Activated naive CD8-positive, alpha-beta T cell treated with anti-CD3 and anti-CD28 coated beads, Interleukin-2, amount 50 U/mL, for 24 hours (primary cell): ENCODE measurements at regions not wholly inside any gene's neighbourhood (a gene's known extent, or its start where the extent isn't known, plus 50 kb on each side); places are given as distances from the start of the nearest gene placed in this dataset.

Experiments used
- ATAC-seq: fragments of 150-1000 bp; cut with Tn5 transposase; one replicate; pipeline ENCODE4 v1.10.0; 2021
- DNase-seq: peaks from one replicate; pipeline ENCODE4 v3.0.0; 2021
- H3K27ac Mint-ChIP-seq: one replicate; pipeline ENCODE4 v1.8.0; 2021; ENCODE audit warnings: mild to moderate bottlenecking, mixed read lengths
- H3K27me3 Mint-ChIP-seq: one replicate; pipeline ENCODE4 v1.8.0; 2021; ENCODE audit warnings: mixed read lengths
- H3K36me3 Mint-ChIP-seq: one replicate; pipeline ENCODE4 v1.8.0; 2021; ENCODE audit warnings: low read depth, mixed read lengths
- H3K4me1 Mint-ChIP-seq: one replicate; pipeline ENCODE4 v1.8.0; 2021; ENCODE audit warnings: mixed read lengths
- H3K4me3 Mint-ChIP-seq: one replicate; pipeline ENCODE4 v1.8.0; 2021; ENCODE audit warnings: mild to moderate bottlenecking, moderate library complexity, mixed read lengths
- H3K9me3 Mint-ChIP-seq: one replicate; pipeline ENCODE4 v1.8.0; 2021; ENCODE audit warnings: mixed read lengths

- Mint-ChIP-seq H3K4me3 (no peak overlapping the region), H3K9me3 (peaks cover 13% of the 10 kb centered on the region), H3K27me3 (no peaks in the 10 kb centered on the region), H3K27ac (no peak overlapping the region), H3K4me1 (no peaks in the 10 kb centered on the region), H3K36me3 (peaks cover 2% of the 10 kb centered on the region)
- no peak for DNase-seq
- ATAC-seq: no peak
Measured at GRCh38 chr2:240360645-240361475, 74.6 kb upstream of the GPC1 start.

GRCh38 chr2:240362216-240362755 lies 73.2 kb upstream of the GPC1 start:
- ATAC-seq: no peak
- no peaks in the 10 kb centered on the region for H3K4me1 Mint-ChIP-seq
- H3K27ac Mint-ChIP-seq: no peak overlapping the region
- H3K27me3 Mint-ChIP-seq: no peaks in the 10 kb centered on the region
- H3K9me3 Mint-ChIP-seq: peaks cover 13% of the 10 kb centered on the region
- H3K4me3 Mint-ChIP-seq: no peak overlapping the region
- H3K36me3 Mint-ChIP-seq: peaks cover 2% of the 10 kb centered on the region
- DNase-seq: no peak

GRCh38 chr2:240362826-240363745 lies 72.4 kb upstream of the GPC1 start:
- ATAC-seq (no peak), DNase-seq (no peak)
- Mint-ChIP-seq H3K9me3 (peaks cover 13% of the 10 kb centered on the region), H3K4me3 (no peak overlapping the region), H3K36me3 (peaks cover 2% of the 10 kb centered on the region), H3K27me3 (no peaks in the 10 kb centered on the region), H3K27ac (no peak overlapping the region), H3K4me1 (no peaks in the 10 kb centered on the region)

- Mint-ChIP-seq H3K4me1 (no peaks in the 10 kb centered on the region), H3K4me3 (no peak overlapping the region), H3K27me3 (no peaks in the 10 kb centered on the region), H3K9me3 (peaks cover 13% of the 10 kb centered on the region), H3K27ac (no peak overlapping the region), H3K36me3 (peaks cover 2% of the 10 kb centered on the region)
- no peak for DNase-seq
- no peak for ATAC-seq
Measured at GRCh38 chr2:240363746-240364581, 71.5 kb upstream of the GPC1 start.

- Mint-ChIP-seq H3K4me3 (no peak overlapping the region), H3K27me3 (no peaks in the 10 kb centered on the region), H3K36me3 (peaks cover 2% of the 10 kb centered on the region), H3K4me1 (no peaks in the 10 kb centered on the region), H3K27ac (no peak overlapping the region), H3K9me3 (peaks cover 13% of the 10 kb centered on the region)
- ATAC-seq (no peak), DNase-seq (no peak)
Measured at GRCh38 chr2:240364582-240364960, 70.9 kb upstream of the GPC1 start.

- no peak for DNase-seq
- peaks cover 2% of the 10 kb centered on the region for H3K36me3 Mint-ChIP-seq
- no peak for ATAC-seq
- H3K27ac Mint-ChIP-seq: no peak overlapping the region
- H3K27me3 Mint-ChIP-seq: no peaks in the 10 kb centered on the region
- no peaks in the 10 kb centered on the region for H3K4me1 Mint-ChIP-seq
- peaks cover 11% of the 10 kb centered on the region for H3K9me3 Mint-ChIP-seq
- H3K4me3 Mint-ChIP-seq: no peak overlapping the region
Measured at GRCh38 chr2:240364961-240365775, 70.3 kb upstream of the GPC1 start.

GRCh38 chr2:240365971-240366471 lies 69.4 kb upstream of the GPC1 start:
- Mint-ChIP-seq H3K36me3 (peaks cover 1% of the 10 kb centered on the region), H3K27ac (no peak overlapping the region), H3K27me3 (no peaks in the 10 kb centered on the region), H3K9me3 (peaks cover 3% of the 10 kb centered on the region), H3K4me1 (no peaks in the 10 kb centered on the region), H3K4me3 (no peak overlapping the region)
- DNase-seq (no peak), ATAC-seq (no peak)

- no peak for DNase-seq
- no peak for ATAC-seq
- H3K27ac Mint-ChIP-seq: no peak overlapping the region
- H3K9me3 Mint-ChIP-seq: no peaks in the 10 kb centered on the region
- no peak overlapping the region for H3K4me3 Mint-ChIP-seq
- H3K27me3 Mint-ChIP-seq: no peaks in the 10 kb centered on the region
- no peaks in the 10 kb centered on the region for H3K36me3 Mint-ChIP-seq
- H3K4me1 Mint-ChIP-seq: no peaks in the 10 kb centered on the region
Measured at GRCh38 chr2:240366901-240367300, 68.6 kb upstream of the GPC1 start.

GRCh38 chr2:240367721-240368120 lies 67.7 kb upstream of the GPC1 start:
- no peaks in the 10 kb centered on the region for H3K9me3 Mint-ChIP-seq
- no peaks in the 10 kb centered on the region for H3K27me3 Mint-ChIP-seq
- ATAC-seq: no peak
- no peak for DNase-seq
- H3K4me3 Mint-ChIP-seq: no peak overlapping the region
- no peaks in the 10 kb centered on the region for H3K36me3 Mint-ChIP-seq
- H3K4me1 Mint-ChIP-seq: no peaks in the 10 kb centered on the region
- H3K27ac Mint-ChIP-seq: no peak overlapping the region

GRCh38 chr2:240368781-240369331 lies 66.6 kb upstream of the GPC1 start:
- Mint-ChIP-seq H3K36me3 (no peaks in the 10 kb centered on the region), H3K27me3 (no peaks in the 10 kb centered on the region), H3K4me3 (no peak overlapping the region), H3K4me1 (no peaks in the 10 kb centered on the region), H3K9me3 (no peaks in the 10 kb centered on the region), H3K27ac (no peak overlapping the region)
- no peak for DNase-seq
- ATAC-seq: no peak

- Mint-ChIP-seq H3K27ac (no peak overlapping the region), H3K9me3 (no peaks in the 10 kb centered on the region), H3K36me3 (no peaks in the 10 kb centered on the region), H3K27me3 (no peaks in the 10 kb centered on the region), H3K4me1 (no peaks in the 10 kb centered on the region), H3K4me3 (no peak overlapping the region)
- DNase-seq: no peak
- ATAC-seq: no peak
Measured at GRCh38 chr2:240369335-240369734, 66.1 kb upstream of the GPC1 start.

GRCh38 chr2:240369801-240370585 lies 65.5 kb upstream of the GPC1 start:
- no peak for ATAC-seq
- Mint-ChIP-seq H3K4me3 (no peak overlapping the region), H3K4me1 (no peaks in the 10 kb centered on the region), H3K36me3 (no peaks in the 10 kb centered on the region), H3K27ac (no peak overlapping the region), H3K9me3 (no peaks in the 10 kb centered on the region), H3K27me3 (no peaks in the 10 kb centered on the region)
- DNase-seq: no peak
